Amniotic epithelial cell (primary cell): ENCODE measurements at regions not wholly inside any gene's neighbourhood (a gene's known extent, or its start where the extent isn't known, plus 50 kb on each side); places are given as distances from the start of the nearest gene placed in this dataset.
"Not testable (repeated sequence)": the region's sequence is repeated elsewhere in the genome, so short reads cannot be mapped to it uniquely, and the experiment has no call there.

ENCODE experiments used
- DNase-seq: peaks from one replicate; pipeline ENCODE4 v3.0.0-alpha.2; 2010; ENCODE audit warnings: low read depth

DNA sequence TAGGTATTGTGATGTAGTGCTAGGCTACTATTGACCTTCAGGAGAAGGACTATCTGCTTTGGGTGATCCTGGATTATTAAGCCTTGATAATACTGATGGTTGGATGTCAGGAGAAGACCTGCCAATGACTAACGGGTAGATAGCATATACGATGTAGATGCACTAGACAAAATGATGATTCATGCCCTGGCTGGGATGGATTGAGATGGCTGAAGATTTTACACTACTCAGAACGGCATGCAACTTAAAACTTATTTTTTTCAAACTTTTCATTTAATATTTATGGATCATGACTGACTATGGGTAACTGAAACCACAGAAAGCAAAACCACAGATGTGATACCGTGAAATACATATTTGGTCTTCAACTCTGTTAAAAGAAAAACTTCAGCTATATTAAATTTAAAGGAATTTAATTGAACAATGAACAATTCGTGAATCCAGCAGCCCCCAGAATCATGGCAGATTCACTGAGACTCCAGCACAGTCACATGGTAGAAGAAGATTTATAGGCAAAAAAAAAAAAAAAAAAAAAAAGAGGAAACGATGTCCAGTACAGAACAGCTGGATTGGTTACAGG, 124.6 kb upstream of the CDK13 start:
- DNase-seq: no peak

DNA sequence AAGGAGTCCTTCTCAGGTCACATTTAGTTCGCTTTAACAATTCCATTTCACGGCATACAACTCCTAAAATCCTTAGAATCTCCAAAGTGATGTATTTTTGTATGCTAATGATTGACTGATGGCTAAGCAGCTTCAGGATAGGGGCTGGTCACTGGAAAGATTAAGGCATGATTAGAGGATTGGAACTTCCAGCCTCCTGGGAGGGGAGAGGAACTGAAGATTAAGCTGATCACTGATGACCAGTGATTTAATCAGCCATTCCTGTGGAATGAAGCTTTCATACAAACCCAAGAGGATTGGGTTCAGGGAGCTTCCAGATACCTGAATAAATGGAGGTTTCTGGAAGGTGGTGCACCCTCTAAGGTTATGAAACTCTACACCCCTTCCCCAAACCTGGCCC, 123.9 kb upstream of the CDK13 start:
- DNase-seq: no peak

DNA sequence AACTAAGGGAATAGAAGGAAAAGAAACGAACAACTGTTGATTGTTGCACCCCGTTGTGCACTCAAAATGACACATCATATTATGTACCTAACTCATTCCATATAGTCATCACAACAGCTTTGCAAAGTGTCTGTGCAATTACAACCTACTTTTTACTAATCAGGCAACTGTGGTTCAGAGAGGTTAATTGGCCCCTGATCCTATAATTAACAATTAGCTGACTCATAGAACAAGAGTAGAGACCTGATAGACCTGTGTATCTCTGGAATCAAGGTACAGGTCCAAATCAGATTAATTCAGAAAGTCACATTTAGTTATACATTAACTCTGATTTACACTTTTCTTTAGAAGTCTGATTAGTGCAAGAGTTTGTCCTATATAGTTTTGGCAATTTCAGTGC, 122.5 kb upstream of the CDK13 start:
- DNase-seq: no peak

DNA sequence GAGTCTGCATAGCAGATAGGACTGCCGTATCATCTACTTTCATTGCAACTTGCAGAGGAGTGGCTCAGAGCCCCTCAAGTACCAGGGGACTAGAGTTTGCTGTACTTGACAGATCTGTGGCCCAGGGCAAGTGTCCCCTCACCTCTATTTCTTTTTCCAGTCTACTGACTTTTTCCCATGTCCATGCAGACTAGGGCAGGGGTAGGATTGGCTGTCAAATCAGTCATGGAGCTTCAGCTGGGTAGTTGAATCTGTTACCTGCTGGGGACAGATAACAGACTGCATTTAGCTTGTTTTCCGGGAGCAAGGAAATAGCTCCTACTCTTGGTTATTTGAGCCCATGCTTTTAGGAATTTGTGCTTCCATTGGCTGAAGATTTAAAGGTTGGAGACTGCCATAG, 121.0 kb upstream of the CDK13 start:
- DNase-seq: no peak

DNA sequence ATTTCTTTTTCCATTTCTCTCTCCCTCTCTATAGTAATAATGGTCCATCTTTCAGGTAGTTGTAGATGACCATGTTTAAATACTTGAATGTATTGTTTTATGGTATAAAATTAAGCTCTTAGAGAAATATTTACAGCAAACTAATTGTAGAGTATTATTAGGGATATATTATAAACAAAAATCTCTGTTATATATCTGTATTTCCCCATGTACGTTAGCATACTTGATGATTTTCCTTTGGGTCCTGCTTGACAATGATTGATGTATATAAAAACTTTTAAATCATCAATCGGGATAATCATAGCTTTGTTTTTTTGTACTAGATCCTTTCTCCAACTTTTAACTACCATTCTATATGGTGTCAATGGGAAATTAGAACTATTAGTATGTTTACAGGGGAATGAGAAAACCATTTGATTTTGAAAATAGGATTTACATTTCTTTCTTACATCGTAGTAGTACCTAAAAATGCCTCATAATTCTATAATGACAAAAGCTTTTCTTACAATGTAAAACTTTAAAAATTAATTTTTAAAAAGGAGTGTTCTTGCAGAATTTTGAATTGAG, 117.5 kb upstream of the CDK13 start:
- no peak for DNase-seq

DNA sequence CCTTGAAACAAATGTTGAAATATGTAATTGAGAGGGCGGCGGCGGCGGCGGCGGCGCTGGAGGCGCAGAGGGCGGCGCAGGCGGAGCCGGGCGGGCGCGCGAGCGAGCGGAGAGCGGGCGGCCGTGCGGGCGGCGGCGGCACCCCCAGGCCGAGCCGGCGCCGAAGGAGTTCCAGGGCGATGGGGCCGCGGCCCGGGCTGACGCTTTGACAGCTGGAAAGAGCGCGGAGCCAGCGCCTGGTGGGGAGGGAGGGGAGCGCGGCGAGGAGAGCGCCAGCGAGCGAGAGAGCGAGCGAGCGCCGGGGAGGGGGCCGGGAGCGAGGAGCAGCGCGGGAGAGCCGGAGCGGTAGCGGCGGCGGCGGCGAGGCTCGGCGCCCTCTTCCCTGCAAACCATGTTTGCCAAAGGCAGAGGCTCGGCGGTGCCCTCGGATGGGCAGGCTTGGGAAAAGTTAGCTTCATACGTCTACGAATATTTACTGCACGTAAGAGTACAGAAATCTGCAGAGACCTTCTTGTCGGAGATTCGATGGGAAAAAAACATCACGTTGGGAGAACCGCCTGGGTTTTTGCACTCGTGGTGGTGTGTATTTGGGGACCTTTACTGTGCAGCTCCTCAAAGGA, 116.8 kb upstream of the CDK13 start:
- DNase-seq: peak; percentile 6

DNA sequence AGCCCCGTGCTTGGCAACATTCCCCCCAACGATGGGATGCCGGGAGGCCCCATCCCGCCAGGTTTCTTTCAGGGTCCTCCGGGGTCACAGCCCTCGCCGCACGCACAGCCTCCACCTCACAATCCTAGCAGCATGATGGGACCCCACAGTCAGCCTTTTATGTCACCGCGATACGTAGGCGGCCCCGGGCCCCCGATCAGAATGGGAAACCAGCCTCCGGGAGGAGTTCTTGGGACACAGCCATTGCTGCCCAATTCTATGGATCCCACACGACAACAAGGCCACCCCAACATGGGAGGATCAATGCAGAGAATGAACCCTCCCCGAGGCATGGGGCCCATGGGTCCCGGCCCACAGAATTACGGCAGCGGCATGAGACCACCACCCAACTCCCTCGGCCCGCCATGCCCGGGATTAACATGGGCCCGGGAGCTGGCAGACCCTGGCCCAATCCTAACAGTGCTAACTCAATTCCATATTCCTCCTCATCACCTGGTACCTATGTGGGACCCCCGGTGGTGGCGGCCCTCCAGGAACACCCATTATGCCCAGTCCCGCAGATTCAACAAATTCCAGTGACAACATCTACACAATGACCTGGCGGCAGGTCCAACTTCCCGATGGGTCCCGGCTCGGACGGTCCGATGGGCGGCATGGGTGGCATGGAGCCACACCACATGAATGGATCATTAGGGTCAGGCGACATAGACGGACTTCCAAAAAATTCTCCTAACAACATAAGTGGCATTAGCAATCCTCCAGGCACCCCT, 116.0 kb upstream of the CDK13 start:
- DNase-seq: not testable (repeated sequence)

DNA sequence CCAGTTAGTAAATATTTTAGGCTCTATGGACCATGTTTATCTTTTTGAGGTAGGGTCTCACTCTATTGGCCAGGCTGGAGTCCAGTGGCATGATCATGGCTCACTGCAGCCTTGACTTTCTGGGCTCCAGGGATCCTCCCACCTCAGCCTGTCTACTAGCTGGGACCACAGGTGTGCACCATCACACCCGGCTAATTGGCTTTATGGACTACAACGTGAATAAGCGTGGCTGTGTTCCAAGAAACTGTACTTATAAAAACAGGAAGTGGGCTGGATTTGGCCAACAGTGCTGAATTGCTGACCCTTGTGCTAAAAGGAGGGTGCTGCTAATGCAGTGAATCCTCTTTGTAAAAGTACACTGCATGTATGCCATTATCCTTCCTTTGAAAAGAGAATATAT, 111.7 kb upstream of the CDK13 start:
- DNase-seq: peak; percentile 30

DNA sequence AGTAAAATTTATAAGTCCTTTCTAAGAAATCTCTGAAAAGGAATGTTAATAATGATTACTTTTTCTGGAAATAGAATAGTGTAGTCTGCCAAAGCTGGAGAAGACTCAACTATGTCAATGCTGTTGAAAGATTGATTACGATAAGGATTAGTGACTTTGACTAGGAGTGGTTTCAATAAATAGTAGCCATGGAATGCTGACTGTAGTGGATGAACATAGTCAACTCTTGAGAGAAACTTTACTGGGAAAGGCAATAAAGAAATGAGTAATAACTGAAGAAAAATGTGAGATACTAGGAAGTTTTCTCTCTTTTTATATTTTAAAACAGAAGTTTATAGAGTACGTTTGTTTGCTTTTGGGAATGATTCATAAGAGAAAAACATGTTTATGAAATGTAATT, 105.0 kb upstream of the CDK13 start:
- DNase-seq: no peak

DNA sequence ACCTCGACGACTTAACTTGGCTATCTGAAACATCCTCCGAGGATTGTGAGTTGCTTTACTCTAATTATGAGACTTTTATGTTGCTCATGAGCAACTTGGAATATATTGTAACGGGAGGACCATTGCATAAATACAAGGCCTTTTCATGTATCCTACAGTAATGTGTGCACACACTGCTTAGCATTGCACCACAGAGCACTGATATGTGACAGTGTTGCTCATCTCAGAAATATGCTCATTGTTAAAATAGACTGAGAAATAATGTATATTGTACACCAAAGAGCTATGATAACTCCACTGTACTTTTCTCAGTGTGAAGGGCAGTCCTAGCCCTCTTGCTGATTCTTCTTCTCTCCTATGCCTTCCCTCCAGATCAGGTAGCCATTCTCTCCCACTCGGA, 102.8 kb upstream of the CDK13 start:
- peak; percentile 56 for DNase-seq

DNA sequence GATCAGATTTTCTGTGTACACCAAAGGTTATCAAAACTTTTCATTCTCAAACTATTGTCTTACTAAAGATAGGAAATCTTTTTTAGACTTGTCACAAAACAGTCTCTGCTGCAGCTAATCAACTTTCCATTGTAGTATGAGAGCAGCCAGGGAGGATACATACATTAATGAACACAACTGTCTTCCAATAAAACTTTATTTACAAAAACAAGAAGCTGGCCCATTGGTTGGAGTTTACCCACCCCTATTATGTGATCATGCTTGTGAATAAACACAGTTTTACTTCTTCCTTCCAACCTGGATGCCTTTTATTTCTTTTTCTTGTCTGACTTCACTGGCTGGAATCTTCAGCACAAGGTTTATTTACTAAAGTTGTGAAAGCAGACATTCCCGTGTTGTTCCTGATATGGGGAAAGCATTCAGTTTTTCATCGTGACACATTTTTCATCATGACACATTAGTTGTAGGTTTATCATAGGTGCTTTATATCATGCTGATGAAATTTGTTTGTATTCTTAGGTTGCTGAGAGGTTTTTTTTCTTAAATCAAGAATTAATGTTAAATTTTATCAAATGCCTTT, 98.5 kb upstream of the CDK13 start:
- peak; percentile 25 for DNase-seq

DNA sequence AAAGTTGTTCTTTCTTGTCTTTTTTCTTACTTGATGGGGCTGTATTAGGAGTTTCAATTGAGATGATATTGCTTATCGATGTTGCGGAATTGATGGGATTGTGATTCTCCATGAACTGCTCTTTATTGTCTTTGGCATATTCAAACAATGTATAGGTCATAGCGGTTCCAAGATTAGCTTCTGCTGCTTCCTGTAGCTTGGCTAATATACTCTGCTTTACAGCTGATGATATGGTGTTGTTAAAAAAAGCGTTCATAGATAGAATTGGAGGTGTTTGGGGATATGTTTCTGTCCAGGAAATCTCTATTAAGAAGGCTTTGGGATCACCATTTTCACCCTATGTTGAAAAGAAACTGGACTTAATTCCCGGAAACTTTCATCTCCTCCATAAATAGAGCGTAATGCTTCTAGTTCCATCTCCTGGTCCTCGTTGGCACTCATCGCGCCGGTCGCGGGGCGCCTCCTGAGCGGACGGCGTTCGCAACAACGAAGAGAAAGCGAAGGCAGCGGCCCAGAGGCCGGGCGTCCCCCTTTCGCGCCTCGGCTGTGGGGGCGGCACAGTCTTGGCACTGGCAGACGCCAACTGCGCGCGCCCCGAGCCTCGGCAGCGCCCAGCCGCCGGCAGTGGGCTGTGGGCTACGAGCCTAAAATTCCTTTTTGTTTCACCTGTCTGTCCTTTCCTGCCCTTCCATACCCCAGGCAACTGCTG, 95.3 kb upstream of the CDK13 start:
- not testable (repeated sequence) for DNase-seq

DNA sequence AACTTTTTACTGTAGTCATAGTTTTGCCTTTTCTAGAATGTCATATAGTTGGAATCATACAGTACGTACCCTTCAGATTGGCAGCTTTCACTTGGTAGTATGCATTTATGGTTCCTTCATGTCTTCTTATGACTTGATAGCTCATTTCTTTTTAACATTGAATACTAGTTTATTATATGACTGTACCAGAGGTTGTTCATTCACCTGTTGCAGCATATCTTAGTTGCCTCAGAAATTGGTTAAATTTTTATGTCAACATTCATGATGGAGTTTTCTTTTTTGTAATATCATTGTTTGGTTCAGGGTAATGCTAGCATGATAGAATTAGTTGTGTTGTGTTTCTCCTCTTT, 94.8 kb upstream of the CDK13 start:
- DNase-seq: no peak

DNA sequence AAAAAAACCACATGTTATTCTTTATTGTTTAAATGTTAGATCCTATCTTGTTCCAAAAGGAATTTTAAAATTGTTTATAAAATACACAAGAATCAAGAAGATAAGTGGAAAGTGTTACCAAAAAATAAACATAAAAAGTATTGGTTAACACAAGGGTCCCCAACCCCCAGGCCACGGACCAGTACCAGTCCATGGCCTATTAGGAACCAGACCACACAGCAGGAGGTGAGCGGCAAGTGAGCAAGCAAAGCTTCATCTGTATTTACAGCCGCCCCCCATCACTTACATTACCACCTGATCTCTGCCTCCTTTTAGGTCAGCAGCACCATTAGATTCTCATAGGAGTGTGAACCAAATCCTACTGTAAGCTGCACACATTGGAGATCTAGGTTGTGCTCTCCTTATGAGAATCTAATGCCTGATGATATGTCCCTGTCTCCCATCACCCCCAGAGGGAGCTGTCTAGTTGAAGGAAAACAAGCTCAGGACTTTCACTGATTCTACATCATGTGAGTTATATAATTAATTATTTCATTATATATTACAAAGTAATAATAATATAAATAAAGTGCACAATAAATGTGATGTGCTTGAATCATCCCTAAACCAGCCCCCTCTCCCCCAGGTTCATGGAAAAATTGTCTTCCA, 86.3 kb upstream of the CDK13 start:
- DNase-seq: peak; percentile 35

DNA sequence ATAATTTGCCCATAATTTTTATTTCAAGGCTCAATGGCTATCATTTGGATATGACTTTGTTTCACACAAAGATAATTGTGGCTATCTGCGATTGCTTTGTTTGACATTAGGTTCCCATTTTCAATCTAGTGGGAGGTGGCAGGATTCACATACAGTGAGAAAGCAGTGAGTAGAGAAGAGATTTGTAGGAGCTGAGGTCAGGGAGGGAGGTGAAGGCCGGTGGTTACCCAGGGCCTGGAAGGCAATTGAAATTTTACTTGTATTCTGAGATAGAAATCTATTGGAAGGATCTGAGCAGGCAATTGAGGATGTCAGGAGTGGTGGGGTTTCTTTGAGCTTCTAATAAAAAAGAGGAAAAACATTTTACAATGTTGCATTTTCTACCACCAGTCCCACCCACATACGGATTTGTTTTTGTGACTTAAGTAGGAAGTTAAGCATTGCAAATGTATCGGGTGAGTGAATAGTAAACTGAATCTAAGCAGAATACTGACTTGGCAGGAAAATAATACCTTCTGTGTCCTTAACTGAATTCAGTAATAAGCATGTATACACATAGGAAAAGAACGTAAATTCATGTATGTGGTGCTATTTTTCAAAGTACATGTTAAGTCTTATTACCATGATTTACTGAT, 80.1 kb upstream of the CDK13 start:
- not testable (repeated sequence) for DNase-seq

DNA sequence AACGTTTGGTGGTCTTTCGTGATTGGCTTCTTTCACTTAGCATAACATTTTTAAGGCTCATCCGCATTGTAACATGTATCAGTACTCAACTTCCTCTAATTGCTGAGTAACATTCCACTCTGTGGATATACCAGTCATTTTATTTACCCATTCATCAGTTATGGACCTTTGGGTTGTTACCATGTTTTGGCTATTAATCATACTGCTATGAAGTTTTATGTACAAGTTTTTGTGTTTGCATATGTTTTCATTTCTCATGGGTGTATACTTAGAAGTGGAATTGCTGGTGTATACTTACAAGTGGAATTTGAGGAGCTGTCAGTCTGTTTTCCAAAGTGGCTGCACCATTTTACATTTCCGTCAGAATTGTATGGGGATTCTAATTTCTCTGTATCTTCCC, 78.4 kb upstream of the CDK13 start:
- DNase-seq: not testable (repeated sequence)

DNA sequence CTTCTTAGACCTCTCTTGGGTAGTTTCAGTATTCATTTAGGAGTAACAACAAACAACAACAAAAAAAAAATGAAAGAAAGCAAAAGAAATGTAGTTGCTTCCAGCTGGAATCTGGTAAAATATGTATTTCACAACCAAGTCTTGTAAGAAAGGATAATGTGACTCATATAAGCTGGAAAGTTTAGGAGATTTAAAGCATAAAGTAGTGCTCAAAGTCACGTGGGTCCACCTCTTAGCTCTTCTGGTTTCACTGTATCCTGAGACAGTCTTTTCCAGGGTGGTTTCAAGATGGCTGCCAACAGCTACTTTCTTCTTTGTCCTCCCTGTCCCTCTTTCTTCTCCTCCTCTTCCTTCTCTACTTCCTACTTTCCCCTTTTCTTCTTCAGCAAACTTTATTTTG, 69.5 kb upstream of the CDK13 start:
- peak; percentile 88 for DNase-seq

DNA sequence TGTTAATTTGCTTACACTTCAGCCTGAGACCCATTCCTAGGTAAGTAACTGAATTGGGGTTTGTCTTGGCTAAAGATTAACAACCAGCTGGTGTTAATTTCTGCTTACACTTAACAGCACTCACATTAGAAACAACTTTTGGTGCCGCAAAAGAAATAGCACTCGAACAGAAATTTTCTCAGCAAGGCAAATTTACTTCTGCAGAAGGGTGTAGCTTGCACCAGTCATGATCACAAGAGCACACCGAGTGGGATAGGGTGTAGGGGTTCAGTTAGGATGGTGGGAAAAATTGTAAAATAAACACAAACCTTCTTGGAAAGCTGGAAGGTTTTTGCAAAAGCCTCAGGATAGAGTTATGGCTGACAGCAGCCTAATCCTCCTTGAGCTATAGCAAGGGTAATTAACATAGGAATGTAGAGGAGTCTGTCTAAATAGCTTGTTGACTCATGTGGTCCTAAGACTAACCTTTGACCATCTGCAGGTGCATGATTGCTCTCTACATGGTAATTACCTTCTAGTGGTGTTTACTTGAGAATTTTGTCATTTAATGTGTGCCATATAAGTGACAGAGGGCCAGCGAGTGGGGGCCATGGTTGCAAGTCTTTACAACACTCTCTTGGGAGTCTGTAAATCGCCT, 67.8 kb upstream of the CDK13 start:
- no peak for DNase-seq

DNA sequence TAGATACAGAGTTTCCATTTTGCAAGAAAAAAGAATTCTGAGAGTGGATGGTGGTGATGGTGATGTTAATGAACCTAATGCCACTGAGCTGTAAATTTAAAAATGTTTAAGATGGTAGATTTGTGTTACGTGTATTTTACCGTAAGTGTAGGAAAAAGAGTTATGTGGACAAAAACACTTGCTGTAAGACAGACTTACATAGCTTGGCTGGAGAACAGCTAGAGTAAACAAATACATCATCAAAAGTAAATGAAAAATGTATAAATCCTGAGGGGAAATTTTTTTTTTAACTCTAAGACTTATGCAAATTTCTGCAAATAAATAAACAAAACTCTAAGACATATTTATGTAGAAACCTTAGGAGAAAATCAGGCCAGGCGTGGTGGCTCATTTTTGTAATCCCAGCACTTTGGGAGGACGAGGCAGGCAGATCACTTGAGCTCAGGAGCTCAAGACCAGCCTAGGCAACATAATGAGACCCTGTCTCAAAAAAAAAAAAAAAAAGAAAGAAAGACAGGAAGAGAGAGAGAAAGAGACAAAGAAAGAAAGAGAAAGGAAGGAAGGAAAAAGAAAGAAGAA, 66.2 kb upstream of the CDK13 start:
- no peak for DNase-seq

DNA sequence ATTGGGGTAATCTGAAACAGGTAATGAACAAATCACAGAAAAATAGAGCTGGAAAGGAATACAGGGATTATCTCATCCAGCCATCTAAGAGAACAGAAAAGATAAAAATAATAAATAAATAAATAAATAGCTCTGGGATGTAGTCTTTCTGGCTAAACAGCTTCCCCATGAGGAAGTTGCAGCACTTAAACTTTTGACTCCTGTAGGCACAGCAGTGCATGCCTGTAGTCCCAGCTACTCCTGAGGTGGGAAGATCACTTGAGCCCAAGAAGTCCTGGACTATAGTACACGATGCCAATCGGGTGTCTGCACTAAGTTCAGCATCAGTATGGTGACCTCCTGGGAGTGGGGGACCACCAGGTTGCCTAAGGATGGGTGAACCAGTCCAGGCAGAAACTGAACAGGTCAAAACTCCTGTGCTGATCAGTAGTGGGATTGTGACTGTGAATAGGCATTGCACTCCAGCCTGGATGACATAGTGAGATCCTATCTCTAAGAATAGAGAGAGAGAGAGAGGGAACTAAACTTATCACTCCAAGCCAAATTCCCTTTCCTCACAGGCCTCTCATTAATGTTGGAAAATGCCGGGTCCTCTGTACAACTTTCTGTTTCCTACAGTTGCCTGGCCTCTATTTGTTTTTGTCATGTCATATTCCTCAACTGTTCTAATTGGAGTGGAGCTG, 61.7 kb upstream of the CDK13 start:
- DNase-seq: no peak
